Lower lobe of right lung (tissue), 2 donors: ENCODE measurements at regions not wholly inside any gene's neighbourhood (a gene's known extent, or its start where the extent isn't known, plus 50 kb on each side); places are given as distances from the start of the nearest gene placed in this dataset.

ENCODE experiments used
- ATAC-seq, 2 donors: fragments of 200-7000 bp; cut with Tn5 transposase; one replicate each; pipeline ENCODE4 v1.9.1; 2020 to 2022; ENCODE audit warnings: mild to moderate bottlenecking in 2 of 2, moderate library complexity in 2 of 2
- DNase-seq: peaks from one replicate; pipeline ENCODE4 v3.0.0-alpha.2; 2020
- H3K27ac ChIP-seq: fragments of 200-600 bp; one replicate; pipeline ENCODE4 v1.8.0; 2022
- H3K27me3 ChIP-seq: fragments of 200-600 bp; one replicate; pipeline ENCODE4 v1.8.0; 2022; ENCODE audit warnings: low read depth
- H3K36me3 ChIP-seq: fragments of 200-600 bp; one replicate; pipeline ENCODE4 v1.8.0; 2022; ENCODE audit warnings: mild to moderate bottlenecking
- H3K4me1 ChIP-seq: fragments of 200-600 bp; one replicate; pipeline ENCODE4 v1.8.0; 2022
- H3K4me3 ChIP-seq: fragments of 200-600 bp; one replicate; pipeline ENCODE4 v1.8.0; 2022; ENCODE audit warnings: mild to moderate bottlenecking
- H3K9me3 ChIP-seq: fragments of 200-600 bp; one replicate; pipeline ENCODE4 v1.8.0; 2022
- CTCF ChIP-seq: fragments of 200-600 bp; IDR thresholded peaks from one replicate; pipeline ENCODE4 v1.8.0; 2022; ENCODE audit warnings: antibody characterized with exemption, mild to moderate bottlenecking
- intact Hi-C: fragments of 100-400 bp; cut with DNase I; formaldehyde crosslinking; loops from one replicate; pipeline ENCODE4 v1.11.0; 2022
- donor health status: DM: no; HTN: yes; CAD: no; lungs with severe emphysema.

GRCh38 chr2:176833671-176834070 is 378.9 kb upstream of the HNRNPA3 start:
- Histone ChIP-seq H3K4me3 (no peak overlapping the region), H3K27me3 (no peaks in the 10 kb centered on the region), H3K36me3 (no peaks in the 10 kb centered on the region), H3K27ac (no peak overlapping the region), H3K9me3 (no peaks in the 10 kb centered on the region), H3K4me1 (no peaks in the 10 kb centered on the region)
- intact Hi-C loops, result no loop called here
- ATAC-seq (no peak), DNase-seq (no peak)
- TF ChIP-seq CTCF, result no peak

- no peaks in the 10 kb centered on the region for H3K4me1 ChIP-seq
- DNase-seq (no peak), ATAC-seq (no peak)
- H3K9me3 ChIP-seq, result no peaks in the 10 kb centered on the region
- H3K4me3 ChIP-seq, result no peak overlapping the region
- H3K36me3 ChIP-seq, result no peaks in the 10 kb centered on the region
- no peaks in the 10 kb centered on the region for H3K27me3 ChIP-seq
- no peak overlapping the region for H3K27ac ChIP-seq
- no peak for TF ChIP-seq CTCF
- intact Hi-C loops, result no loop called here
Observed at GRCh38 chr2:176834226-176834625, 378.4 kb upstream of the HNRNPA3 start.

- H3K4me1 ChIP-seq, result no peaks in the 10 kb centered on the region
- TF ChIP-seq CTCF, result no peak
- intact Hi-C loops, result no loop called here
- ATAC-seq, result no peak
- no peak overlapping the region for H3K4me3 ChIP-seq
- no peaks in the 10 kb centered on the region for H3K36me3 ChIP-seq
- no peak for DNase-seq
- no peaks in the 10 kb centered on the region for H3K27me3 ChIP-seq
- no peak overlapping the region for H3K27ac ChIP-seq
- no peaks in the 10 kb centered on the region for H3K9me3 ChIP-seq
Observed at GRCh38 chr2:176843208-176843607, 369.4 kb upstream of the HNRNPA3 start.

- H3K4me3 ChIP-seq, result no peak overlapping the region
- peak in 1 of 2 donors; percentile 21 for ATAC-seq
- intact Hi-C loops, result no loop called here
- H3K27ac ChIP-seq, result no peak overlapping the region
- no peak for TF ChIP-seq CTCF
- no peaks in the 10 kb centered on the region for H3K27me3 ChIP-seq
- H3K9me3 ChIP-seq, result no peaks in the 10 kb centered on the region
- no peaks in the 10 kb centered on the region for H3K36me3 ChIP-seq
- H3K4me1 ChIP-seq, result no peaks in the 10 kb centered on the region
- DNase-seq, result no peak
Observed at GRCh38 chr2:176844461-176844860, 368.1 kb upstream of the HNRNPA3 start.

- intact Hi-C loops, result no loop called here
- no peaks in the 10 kb centered on the region for H3K4me1 ChIP-seq
- no peaks in the 10 kb centered on the region for H3K9me3 ChIP-seq
- ATAC-seq (no peak), DNase-seq (no peak)
- no peak overlapping the region for H3K4me3 ChIP-seq
- no peak for TF ChIP-seq CTCF
- H3K36me3 ChIP-seq, result no peaks in the 10 kb centered on the region
- H3K27me3 ChIP-seq, result no peaks in the 10 kb centered on the region
- no peak overlapping the region for H3K27ac ChIP-seq
Observed at GRCh38 chr2:176845718-176846117, 366.9 kb upstream of the HNRNPA3 start.

GRCh38 chr2:176847575-176847974 is 365.0 kb upstream of the HNRNPA3 start:
- no peaks in the 10 kb centered on the region for H3K9me3 ChIP-seq
- H3K4me3 ChIP-seq, result no peak overlapping the region
- ATAC-seq, result no peak
- intact Hi-C loops, result no loop called here
- no peak for TF ChIP-seq CTCF
- H3K27me3 ChIP-seq, result no peaks in the 10 kb centered on the region
- DNase-seq, result no peak
- no peak overlapping the region for H3K27ac ChIP-seq
- no peaks in the 10 kb centered on the region for H3K4me1 ChIP-seq
- H3K36me3 ChIP-seq, result no peaks in the 10 kb centered on the region
